ENCODE measurements at regions not wholly inside any gene's neighbourhood (a gene's known extent, or its start where the extent isn't known, plus 50 kb on each side); places are given as distances from the start of the nearest gene placed in this dataset.

DNA sequence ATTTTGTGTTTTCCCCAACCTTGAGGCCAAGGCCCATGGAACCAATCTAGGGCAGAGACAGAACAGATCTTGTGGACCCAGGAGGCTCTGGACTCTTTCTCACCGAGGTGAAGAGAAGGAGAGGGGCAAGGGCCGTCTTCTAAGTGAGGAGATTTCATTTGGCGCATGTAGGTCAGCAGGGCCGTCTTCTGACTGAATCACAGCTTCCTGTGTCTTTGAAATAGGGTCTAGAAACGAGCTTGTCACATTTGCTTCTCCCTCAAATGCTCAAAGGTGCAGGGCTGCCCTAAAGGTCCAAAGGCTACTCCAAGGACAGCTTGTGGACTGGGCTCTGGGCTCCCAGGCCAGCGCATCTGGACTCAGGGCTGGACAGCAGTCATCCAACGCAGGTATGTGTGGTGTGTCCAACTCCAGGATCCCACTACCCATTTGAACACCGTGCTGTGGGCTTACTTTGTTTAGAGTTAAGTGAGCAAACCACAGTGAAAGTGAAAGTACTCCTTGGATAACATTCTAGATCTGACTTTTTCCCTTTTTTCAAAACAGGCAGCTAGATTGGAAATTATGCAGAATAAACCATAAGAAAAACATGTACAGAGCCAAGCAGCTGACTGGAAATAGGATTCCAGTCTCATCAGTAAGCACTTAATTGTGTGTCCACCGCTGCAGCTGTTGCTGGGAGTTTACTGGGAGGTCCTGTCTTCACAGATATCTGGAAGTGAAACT, 357.0 kb downstream of the GADD45G start:
- H3K27ac Mint-ChIP-seq, result peak overlapping the region; percentile 7
- H3K9me3 Mint-ChIP-seq, result no peaks in the 10 kb centered on the region
- H3K27me3 Mint-ChIP-seq, result no peaks in the 10 kb centered on the region
- DNase-seq, result peak; percentile 42
- peaks cover 21% of the 10 kb centered on the region for H3K4me1 Mint-ChIP-seq (ENCODE audit: low read depth)
- no peaks in the 10 kb centered on the region for H3K36me3 Mint-ChIP-seq (ENCODE audit: low read depth)
- peak overlapping the region; percentile 20 for H3K4me3 Mint-ChIP-seq

DNA sequence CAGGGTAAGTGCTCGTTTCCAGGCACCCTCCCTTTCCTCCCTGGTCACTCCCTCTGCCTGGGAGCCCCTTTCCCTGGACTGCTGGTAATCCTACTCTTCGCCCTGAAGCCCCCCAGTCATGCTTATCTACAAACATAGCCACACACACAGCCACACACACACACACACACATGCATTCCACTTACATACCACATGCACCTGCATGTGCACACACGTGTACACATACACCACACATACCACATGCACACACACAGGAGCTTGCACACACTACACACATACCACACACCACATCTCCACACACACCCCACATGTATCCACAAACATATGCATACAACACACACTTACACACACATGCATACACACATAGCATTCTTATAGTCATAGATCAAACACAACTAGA, 358.5 kb downstream of the GADD45G start:
- no peaks in the 10 kb centered on the region for H3K27me3 Mint-ChIP-seq
- no peak overlapping the region for H3K27ac Mint-ChIP-seq
- no peaks in the 10 kb centered on the region for H3K9me3 Mint-ChIP-seq
- H3K4me3 Mint-ChIP-seq, result no peak overlapping the region
- H3K4me1 Mint-ChIP-seq (ENCODE audit: low read depth), result peaks cover 25% of the 10 kb centered on the region
- no peaks in the 10 kb centered on the region for H3K36me3 Mint-ChIP-seq (ENCODE audit: low read depth)
- DNase-seq, result no peak

DNA sequence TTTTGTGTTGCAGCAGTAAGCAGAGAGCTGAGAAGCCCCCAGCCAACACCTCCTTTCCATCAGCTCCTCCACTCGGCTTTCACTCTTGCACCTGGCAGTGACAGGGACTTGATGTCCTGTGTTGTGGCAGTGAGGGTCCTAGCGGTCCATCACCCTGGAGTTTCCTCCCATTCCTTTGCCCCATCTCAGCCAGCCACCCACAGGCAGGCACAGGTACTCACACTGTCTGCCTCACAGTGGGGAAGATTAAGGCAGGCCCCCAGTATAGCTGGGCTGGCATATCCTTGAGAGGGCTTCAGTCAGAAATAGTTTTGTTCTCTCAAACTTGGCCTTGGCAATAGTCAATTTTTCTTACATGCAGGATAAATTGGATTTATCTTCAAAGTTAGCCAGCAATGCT, 362.7 kb downstream of the GADD45G start:
- Mint-ChIP-seq H3K27me3 (no peaks in the 10 kb centered on the region), H3K27ac (no peak overlapping the region), H3K9me3 (no peaks in the 10 kb centered on the region), H3K4me1 (ENCODE audit: low read depth) (peaks cover 36% of the 10 kb centered on the region), H3K36me3 (ENCODE audit: low read depth) (no peaks in the 10 kb centered on the region), H3K4me3 (no peak overlapping the region)
- DNase-seq, result no peak

DNA sequence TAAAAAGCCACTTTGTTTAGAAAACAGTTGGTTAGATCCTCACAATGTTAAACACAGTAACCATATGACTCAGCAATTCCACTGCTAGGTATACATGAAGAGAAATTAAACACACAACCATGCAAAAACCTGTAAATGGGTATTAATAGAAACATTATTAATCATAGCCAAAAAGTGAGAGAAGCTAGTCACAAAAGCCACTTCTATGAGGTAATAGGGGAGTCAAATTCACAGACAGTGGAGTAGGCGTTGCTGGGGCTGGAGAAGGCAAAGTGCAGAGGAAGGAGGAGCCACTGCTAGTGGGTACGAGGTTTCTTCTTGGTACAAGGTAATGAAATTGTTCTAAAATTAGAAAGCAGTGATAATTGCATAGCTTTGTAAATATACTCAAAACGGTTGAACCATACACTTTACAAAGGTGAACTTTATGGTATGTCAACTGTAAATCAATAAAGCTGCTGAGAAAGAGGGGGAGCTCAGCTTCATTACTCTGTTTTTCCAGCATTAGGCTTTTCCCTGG, 364.4 kb downstream of the GADD45G start:
- Mint-ChIP-seq H3K4me3 (no peak overlapping the region), H3K9me3 (no peaks in the 10 kb centered on the region), H3K36me3 (ENCODE audit: low read depth) (no peaks in the 10 kb centered on the region), H3K4me1 (ENCODE audit: low read depth) (peaks cover 38% of the 10 kb centered on the region), H3K27ac (no peak overlapping the region), H3K27me3 (no peaks in the 10 kb centered on the region)
- no peak for DNase-seq

DNA sequence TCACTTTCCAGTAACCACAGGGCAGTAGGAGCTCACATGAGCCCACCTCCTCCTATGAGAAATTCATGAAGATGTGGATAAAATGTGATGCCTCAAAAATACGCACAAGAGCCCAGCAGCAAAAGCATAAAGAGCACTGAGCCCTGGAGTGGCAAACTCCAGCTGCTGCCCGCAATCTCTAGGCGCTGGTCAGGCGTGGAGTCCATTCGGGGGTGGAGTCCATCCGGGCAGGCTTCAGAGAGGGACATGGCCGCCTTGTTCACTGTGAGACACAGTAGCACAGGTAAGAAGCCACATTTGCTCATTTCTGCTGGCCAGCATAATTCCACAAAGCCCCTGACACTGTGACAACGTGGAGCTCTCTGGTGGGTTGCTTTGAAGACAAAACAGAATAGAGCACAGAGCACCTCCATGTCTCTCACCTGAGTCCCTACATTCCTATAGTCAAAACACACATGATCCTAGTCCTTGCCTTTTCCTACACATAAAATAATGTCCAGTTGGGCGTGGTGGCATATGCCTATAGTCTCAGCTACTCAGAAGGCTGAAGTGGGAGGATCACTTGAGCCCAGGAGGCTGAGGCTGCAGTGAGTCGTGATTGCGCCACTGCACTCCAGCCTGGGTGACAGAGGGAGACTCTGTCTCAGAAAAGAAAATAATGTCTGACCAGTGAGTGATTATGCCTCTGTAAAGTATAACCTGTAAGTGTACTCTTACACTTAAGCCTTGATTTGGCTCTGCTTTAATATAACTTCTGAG, 365.2 kb downstream of the GADD45G start:
- DNase-seq, result no peak
- Mint-ChIP-seq H3K4me1 (ENCODE audit: low read depth) (peaks cover 38% of the 10 kb centered on the region), H3K36me3 (ENCODE audit: low read depth) (no peaks in the 10 kb centered on the region), H3K27ac (no peak overlapping the region), H3K9me3 (no peaks in the 10 kb centered on the region), H3K4me3 (no peak overlapping the region), H3K27me3 (no peaks in the 10 kb centered on the region)

DNA sequence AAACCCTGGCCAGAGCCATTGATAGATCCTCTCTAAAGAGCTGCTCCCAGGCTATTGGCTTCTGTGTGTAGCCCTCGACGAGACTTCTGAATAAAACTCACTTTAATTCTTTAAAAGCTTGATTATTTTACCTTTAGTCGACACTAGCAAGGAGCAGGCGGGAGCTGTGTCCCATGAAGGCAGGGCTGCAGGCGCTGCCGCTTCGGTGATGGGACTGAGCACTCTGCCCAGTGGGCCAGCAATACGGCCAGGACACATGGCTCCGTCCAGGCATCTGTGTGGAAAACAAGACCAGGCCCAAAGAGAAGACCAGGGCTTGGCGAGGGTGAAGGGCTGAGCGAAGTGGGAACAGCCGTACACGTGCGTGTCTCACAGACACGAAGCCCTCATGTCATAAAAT, 365.9 kb downstream of the GADD45G start:
- no peaks in the 10 kb centered on the region for H3K27me3 Mint-ChIP-seq
- peaks cover 38% of the 10 kb centered on the region for H3K4me1 Mint-ChIP-seq (ENCODE audit: low read depth)
- DNase-seq, result no peak
- no peak overlapping the region for H3K27ac Mint-ChIP-seq
- no peaks in the 10 kb centered on the region for H3K9me3 Mint-ChIP-seq
- no peak overlapping the region for H3K4me3 Mint-ChIP-seq
- H3K36me3 Mint-ChIP-seq (ENCODE audit: low read depth), result no peaks in the 10 kb centered on the region

DNA sequence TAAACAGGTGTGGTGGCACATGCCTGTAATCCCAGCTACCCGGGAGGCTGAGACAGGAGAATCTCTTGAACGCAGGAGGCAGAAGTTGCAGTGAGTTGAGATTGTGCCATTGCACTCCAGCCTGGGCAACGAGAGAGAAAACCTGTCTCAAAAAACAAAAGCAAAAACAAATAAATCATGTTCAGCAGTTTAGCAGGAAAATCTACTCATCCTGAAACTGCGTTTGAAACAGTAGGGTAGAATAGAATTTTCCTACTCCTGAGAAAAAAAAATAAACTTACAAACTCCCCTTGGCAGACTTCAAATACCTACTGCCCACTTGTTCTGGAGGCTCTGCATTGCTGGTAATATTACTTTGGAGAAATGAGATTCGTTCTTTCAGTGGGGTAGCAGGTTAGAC, 367.7 kb downstream of the GADD45G start:
- H3K4me3 Mint-ChIP-seq, result no peak overlapping the region
- no peak overlapping the region for H3K27ac Mint-ChIP-seq
- H3K9me3 Mint-ChIP-seq, result no peaks in the 10 kb centered on the region
- peaks cover 38% of the 10 kb centered on the region for H3K4me1 Mint-ChIP-seq (ENCODE audit: low read depth)
- H3K36me3 Mint-ChIP-seq (ENCODE audit: low read depth), result no peaks in the 10 kb centered on the region
- H3K27me3 Mint-ChIP-seq, result no peaks in the 10 kb centered on the region
- DNase-seq, result no peak

DNA sequence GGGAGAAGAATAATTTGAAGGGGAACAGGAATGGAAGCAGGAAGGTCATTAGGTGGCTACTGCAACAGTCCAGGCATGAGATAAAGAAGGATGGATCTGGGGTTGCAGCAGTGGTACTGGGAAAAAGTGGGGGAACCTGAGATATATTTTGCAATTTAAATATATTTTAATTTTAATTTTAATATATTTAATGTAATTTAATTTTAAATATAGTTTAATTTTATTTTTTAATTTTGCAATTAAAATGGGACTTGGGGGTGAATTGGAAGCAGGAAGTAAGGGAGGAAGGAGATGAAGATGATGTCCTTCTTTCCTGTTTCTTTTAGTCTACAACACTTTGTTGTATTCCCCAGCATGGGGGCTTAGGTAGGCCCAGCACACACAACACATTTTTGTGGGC, 369.8 kb downstream of the GADD45G start:
- H3K36me3 Mint-ChIP-seq (ENCODE audit: low read depth), result no peaks in the 10 kb centered on the region
- no peak overlapping the region for H3K27ac Mint-ChIP-seq
- peaks cover 15% of the 10 kb centered on the region for H3K27me3 Mint-ChIP-seq
- H3K4me1 Mint-ChIP-seq (ENCODE audit: low read depth), result peaks cover 21% of the 10 kb centered on the region
- H3K4me3 Mint-ChIP-seq, result no peak overlapping the region
- H3K9me3 Mint-ChIP-seq, result no peaks in the 10 kb centered on the region
- DNase-seq, result no peak

DNA sequence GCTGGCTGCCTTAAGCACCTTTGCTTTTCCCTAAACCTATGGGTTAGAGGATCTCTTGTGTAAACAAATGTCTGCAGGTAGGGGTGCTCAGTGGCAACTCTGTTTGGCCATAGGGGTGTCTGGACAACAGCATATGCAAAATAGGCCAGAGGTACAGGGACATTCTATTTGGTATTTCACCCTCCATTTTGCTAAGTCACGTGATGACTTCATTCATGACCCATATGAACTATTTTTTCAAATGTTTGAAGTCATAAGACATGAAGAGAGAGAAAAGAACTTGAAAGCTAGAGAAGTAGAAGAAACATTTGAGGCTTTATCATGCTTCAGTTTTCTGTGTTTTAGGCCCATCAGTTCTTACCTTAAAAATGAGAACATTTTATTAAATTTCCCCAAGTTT, 370.2 kb downstream of the GADD45G start:
- peaks cover 19% of the 10 kb centered on the region for H3K27me3 Mint-ChIP-seq
- H3K27ac Mint-ChIP-seq, result no peak overlapping the region

DNA sequence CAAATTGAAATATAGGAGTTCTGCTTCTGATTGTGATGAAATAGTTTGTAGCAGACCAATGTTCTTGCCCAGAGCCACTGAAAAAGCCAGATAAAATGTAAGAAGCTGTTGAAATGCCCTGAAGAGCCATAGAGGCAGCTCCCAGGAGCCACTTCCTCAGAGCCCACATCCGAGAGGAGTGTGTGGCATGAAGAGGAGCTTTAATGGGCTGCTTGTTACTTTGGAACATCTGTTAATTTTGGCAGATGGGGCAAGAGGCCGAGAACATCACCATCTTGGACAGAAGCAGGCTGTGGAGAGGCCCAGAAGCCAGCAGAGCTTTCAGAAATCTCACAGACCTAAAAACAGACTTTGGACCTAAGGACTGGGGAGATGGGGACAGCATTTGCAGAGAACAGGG, 370.8 kb downstream of the GADD45G start:
- H3K4me1 Mint-ChIP-seq (ENCODE audit: low read depth), result peaks cover 12% of the 10 kb centered on the region
- H3K4me3 Mint-ChIP-seq, result no peak overlapping the region
- no peak overlapping the region for H3K27ac Mint-ChIP-seq
- H3K27me3 Mint-ChIP-seq, result peaks cover 25% of the 10 kb centered on the region
- no peaks in the 10 kb centered on the region for H3K36me3 Mint-ChIP-seq (ENCODE audit: low read depth)
- no peaks in the 10 kb centered on the region for H3K9me3 Mint-ChIP-seq
- DNase-seq, result no peak

More for the DNA sequence above, 370.2 kb downstream of the GADD45G start:
- Mint-ChIP-seq H3K36me3 (ENCODE audit: low read depth) (no peaks in the 10 kb centered on the region), H3K9me3 (no peaks in the 10 kb centered on the region), H3K4me1 (ENCODE audit: low read depth) (peaks cover 17% of the 10 kb centered on the region), H3K4me3 (no peak overlapping the region)
- DNase-seq, result no peak

DNA sequence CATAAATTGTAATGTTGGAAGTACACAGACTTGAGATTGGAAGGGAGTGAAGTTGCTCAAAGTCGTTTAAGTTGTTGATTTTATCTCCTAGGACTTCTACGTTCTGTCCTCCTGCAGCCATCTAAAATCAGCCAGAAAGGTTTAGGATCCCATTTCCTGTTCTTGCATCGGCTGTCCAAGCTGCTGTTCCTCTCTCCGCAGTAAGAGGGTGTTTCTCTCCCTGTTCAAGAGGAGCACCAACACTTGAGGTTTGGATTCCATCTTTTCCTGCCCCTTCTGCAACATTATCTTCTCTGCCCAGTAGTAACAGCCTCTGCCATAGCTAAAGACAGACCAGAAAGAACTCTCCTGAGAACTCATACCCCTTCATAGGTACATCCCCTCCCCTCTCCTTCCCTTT, 373.4 kb downstream of the GADD45G start:
- H3K27ac Mint-ChIP-seq, result no peak overlapping the region
- H3K9me3 Mint-ChIP-seq, result peaks cover 3% of the 10 kb centered on the region
- no peak for DNase-seq
- peaks cover 14% of the 10 kb centered on the region for H3K4me1 Mint-ChIP-seq (ENCODE audit: low read depth)
- peaks cover 38% of the 10 kb centered on the region for H3K27me3 Mint-ChIP-seq
- no peaks in the 10 kb centered on the region for H3K36me3 Mint-ChIP-seq (ENCODE audit: low read depth)
- H3K4me3 Mint-ChIP-seq, result no peak overlapping the region

DNA sequence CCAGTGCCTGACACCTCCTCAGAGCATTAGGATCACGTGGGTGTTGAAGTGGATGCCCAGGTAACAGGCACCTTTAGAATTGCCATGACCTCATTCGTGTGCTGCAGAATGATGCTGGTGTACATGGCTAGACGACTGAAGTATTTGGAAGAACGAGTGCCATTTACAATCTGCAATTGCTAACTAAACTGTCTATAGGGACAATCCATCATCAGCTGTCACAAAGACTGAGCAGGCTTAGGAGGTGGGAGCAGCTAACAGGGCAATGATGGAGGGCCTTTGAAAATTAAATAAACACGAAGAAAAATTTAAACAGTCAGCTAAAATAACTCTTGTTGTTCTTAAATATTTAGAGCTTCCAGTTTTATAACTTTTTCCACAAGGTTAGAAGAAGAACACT, 375.8 kb downstream of the GADD45G start:
- H3K4me3 Mint-ChIP-seq, result no peak overlapping the region
- H3K9me3 Mint-ChIP-seq, result peaks cover 7% of the 10 kb centered on the region
- H3K36me3 Mint-ChIP-seq (ENCODE audit: low read depth), result no peaks in the 10 kb centered on the region
- no peak overlapping the region for H3K27ac Mint-ChIP-seq
- H3K27me3 Mint-ChIP-seq, result peaks cover 38% of the 10 kb centered on the region
- peaks cover 37% of the 10 kb centered on the region for H3K4me1 Mint-ChIP-seq (ENCODE audit: low read depth)
- no peak for DNase-seq

DNA sequence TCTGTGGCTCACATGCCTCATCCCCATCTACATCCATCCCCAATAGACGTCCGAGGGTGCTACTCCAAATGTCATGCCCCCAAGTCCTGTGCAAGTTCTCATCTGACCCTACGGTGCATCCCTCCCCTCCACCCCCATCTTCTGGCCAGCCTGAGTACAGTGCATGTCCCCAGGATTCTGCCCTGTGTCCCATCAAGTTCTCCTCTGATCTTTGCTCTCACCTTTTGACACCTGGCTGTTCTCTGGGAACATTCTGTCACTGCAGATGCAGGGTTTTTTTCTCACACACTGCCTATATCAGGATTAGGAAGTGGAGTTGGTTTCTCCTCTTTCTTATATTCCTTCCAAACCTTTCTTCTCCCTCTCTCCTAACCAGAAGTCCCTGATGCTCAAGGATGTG, 377.2 kb downstream of the GADD45G start:
- Mint-ChIP-seq H3K27me3 (peaks cover 42% of the 10 kb centered on the region), H3K36me3 (ENCODE audit: low read depth) (no peaks in the 10 kb centered on the region), H3K4me3 (no peak overlapping the region), H3K9me3 (peaks cover 7% of the 10 kb centered on the region), H3K4me1 (ENCODE audit: low read depth) (peaks cover 49% of the 10 kb centered on the region), H3K27ac (no peak overlapping the region)
- DNase-seq, result no peak

DNA sequence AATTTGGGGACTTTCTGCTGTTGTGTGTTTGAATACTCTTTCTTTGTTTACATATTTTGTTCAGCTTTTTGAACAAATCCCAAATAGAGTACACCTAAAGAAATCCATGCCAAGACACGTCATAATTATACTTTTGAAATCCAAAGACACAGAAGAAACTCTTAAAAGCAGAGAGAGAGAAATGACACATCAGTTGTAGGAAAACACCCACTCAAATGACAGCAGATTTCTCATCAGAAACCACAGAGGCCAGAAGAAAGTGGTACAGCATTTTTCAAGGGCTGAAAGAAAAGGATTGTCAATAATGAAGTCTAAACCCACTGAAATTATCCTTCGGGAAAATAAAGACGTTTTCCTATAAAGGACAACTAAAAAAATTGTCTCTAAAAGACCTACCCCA, 378.6 kb downstream of the GADD45G start:
- H3K9me3 Mint-ChIP-seq, result peaks cover 7% of the 10 kb centered on the region
- no peak for DNase-seq
- peaks cover 44% of the 10 kb centered on the region for H3K27me3 Mint-ChIP-seq
- H3K4me3 Mint-ChIP-seq, result peak overlapping the region; percentile 69
- peaks cover 53% of the 10 kb centered on the region for H3K4me1 Mint-ChIP-seq (ENCODE audit: low read depth)
- H3K27ac Mint-ChIP-seq, result peak overlapping the region; percentile 98
- H3K36me3 Mint-ChIP-seq (ENCODE audit: low read depth), result no peaks in the 10 kb centered on the region

DNA sequence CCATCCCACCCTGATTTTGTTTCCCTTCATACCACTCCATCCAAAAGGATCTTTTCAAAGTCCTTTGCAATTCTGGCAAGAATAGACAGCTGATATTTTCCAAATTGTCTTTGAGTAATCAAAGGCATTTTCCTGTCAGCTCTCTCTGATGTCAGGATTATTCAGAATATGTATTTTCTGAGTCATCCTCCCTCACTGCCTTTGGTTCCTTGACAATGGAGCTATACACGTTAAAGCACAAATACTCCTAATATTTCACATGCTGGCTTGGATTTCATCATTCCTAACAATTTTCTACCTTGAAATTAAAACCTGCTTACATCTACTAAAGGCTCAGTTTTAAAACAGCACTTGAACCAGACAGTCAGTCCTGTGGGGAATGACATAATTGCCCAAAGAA, 379.4 kb downstream of the GADD45G start:
- Mint-ChIP-seq H3K4me3 (peak overlapping the region; percentile 69), H3K27me3 (peaks cover 39% of the 10 kb centered on the region), H3K4me1 (ENCODE audit: low read depth) (peaks cover 61% of the 10 kb centered on the region), H3K36me3 (ENCODE audit: low read depth) (no peaks in the 10 kb centered on the region), H3K9me3 (peaks cover 7% of the 10 kb centered on the region), H3K27ac (peak overlapping the region; percentile 98)
- DNase-seq, result no peak

Measured in activated T-cell treated with anti-CD3 and anti-CD28 coated beads, Interleukin-2, amount 50 U/mL, for 24 hours (primary cell).